8988T (cell line): ENCODE measurements at regions not wholly inside any gene's neighbourhood (a gene's known extent, or its start where the extent isn't known, plus 50 kb on each side); places are given as distances from the start of the nearest gene placed in this dataset.
"Not testable (repeated sequence)": the region's sequence is repeated elsewhere in the genome, so short reads cannot be mapped to it uniquely, and the experiment has no call there.

ENCODE experiments used
- DNase-seq: peaks from one replicate; pipeline ENCODE4 v3.0.0; 2011

GRCh38 chr2:176427549-176427948 lies 158.3 kb downstream of the MTX2 start:
- DNase-seq: no peak

DNA sequence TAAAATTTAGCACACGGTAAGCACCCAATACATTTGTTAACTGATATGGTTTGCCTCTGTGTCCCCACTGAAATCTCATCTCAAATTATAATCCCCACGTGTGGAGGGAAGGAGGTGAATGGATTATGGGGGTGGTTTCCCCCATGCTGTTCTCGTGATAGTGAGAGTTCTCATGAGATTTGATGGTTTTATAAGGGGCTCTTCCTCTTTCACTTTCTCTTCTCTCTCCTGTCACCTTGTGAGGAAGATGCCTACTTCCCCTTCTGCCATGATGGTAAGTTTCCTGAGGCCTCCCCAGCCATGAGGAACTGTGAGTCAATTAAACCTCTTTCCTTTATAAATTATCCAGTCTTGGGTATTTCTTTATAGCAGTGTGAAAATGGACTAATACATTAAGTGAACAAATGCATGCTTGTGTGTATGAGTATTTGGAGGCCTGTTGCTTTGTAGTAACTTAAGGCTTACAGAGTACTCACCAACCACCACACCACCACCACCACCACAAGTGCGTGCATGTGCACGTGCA lies 159.8 kb downstream of the MTX2 start:
- not testable (repeated sequence) for DNase-seq

- no peak for DNase-seq
These were observed 163.2 kb downstream of the MTX2 start for GRCh38 chr2:176432434-176432833.

- DNase-seq: no peak
These were observed 166.5 kb downstream of the MTX2 start for GRCh38 chr2:176435729-176436128.

GRCh38 chr2:176443946-176444345 lies 174.7 kb downstream of the MTX2 start:
- DNase-seq: no peak

GRCh38 chr2:176445956-176446355 lies 176.7 kb downstream of the MTX2 start:
- no peak for DNase-seq

GRCh38 chr2:176446718-176447414 lies 177.6 kb downstream of the MTX2 start:
- DNase-seq: no peak

GRCh38 chr2:176447616-176448015 lies 178.4 kb downstream of the MTX2 start:
- no peak for DNase-seq

DNA sequence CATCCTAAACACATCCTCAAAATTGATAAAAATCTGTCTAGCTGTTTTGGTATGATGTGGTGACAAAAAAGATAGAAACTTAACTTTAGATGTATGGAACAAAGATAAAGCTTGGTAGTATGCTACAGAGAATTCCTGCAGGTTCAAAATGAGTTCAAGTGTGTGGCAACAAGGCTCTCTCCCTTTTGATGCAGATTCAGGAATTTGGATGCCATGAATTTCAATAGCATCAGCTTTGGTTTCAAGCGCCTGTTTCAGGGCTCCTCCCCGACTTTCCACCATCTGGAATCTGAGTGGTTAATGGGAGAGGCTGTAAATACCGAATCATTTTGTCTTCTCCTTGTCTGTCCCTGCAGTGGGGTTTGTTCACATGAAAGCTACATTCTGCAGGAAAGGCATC lies 180.6 kb downstream of the MTX2 start:
- DNase-seq: no peak

- no peak for DNase-seq
These were observed 184.5 kb downstream of the MTX2 start for GRCh38 chr2:176453784-176454183.

GRCh38 chr2:176454893-176455815 lies 185.9 kb downstream of the MTX2 start:
- DNase-seq: no peak

DNA sequence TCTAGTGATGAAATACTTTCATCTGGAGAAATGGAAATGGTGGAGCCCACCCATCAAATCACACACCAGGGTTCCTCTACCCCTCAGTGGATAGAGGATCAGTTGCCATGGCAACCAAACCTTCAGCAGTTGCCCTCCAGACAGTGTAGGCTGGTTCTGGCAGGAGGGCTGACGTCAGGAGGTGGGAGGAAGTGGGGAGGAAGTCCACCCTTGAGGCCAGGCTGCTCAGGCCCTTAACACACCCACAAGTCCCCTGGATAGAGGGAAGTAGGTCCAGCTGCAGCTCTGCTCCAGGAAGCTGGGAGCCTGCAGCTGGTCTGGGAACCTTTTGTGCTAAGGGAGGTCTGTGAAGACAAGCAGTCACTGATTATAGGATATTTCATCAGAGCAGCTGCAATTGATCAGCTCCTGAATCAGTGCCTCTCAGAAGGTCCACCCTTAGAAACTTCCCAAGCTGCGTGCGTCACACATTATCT lies 186.6 kb downstream of the MTX2 start:
- no peak for DNase-seq

DNA sequence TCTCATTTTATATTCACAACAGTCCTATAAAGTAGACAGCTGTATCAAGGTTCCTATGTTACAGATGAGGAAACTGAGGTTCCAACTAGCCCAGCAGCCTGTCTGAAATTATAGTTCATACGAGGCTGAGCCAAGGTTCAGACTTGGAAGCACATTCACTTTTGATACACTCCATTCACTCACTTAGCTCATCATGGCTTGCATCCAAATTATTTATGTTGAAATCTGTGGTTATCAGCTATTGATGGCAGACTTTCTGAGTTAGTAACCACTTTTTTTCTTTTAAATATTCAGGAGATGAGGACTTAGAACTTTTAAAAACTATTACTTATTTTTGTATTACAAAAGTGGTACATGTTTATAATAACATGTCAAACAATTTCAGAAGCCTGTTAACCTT lies 188.2 kb downstream of the MTX2 start:
- no peak for DNase-seq

GRCh38 chr2:176461098-176461808 lies 192.0 kb downstream of the MTX2 start:
- no peak for DNase-seq

DNA sequence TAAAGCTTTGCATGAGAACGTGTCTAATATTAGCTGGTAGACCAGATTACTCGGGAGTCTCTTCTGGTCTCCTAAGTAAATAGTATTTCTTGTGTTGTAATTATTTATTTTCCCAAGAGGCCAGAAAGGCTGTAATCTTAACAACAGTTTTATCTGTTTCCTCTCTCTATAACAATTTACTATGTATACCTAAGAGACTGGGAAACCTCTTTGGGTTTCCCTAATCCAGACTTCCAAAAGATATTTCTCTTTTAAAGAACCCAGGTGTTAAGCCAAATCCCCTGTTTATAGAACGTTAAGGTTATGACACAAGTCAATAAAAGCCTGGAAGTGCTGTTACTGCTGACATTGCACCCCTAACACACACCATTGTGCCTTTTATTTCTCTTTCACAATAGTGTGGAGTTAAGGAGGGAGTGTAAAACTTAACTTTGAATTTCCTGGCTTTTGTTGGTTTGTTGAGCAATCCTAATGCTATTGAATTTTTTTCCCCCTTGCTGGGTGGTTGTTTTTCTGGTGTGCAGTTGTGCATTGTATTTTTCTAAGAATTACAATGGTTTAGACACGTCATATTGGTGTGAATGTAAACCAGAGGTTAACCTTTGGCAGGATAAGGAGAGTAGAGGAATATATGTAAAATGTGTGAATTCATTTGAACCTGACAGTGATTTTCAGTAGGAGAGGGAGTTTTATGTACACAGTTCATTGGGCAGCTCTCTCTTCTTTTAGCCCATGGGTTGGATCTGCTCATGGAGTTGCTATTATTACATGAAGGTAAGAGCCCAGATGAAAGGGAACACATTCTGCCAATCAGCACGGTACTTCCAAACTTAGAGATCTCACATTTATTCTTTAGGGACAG lies 192.8 kb downstream of the MTX2 start:
- no peak for DNase-seq

- DNase-seq: no peak
These were observed 194.3 kb downstream of the MTX2 start for GRCh38 chr2:176463546-176463945.

DNA sequence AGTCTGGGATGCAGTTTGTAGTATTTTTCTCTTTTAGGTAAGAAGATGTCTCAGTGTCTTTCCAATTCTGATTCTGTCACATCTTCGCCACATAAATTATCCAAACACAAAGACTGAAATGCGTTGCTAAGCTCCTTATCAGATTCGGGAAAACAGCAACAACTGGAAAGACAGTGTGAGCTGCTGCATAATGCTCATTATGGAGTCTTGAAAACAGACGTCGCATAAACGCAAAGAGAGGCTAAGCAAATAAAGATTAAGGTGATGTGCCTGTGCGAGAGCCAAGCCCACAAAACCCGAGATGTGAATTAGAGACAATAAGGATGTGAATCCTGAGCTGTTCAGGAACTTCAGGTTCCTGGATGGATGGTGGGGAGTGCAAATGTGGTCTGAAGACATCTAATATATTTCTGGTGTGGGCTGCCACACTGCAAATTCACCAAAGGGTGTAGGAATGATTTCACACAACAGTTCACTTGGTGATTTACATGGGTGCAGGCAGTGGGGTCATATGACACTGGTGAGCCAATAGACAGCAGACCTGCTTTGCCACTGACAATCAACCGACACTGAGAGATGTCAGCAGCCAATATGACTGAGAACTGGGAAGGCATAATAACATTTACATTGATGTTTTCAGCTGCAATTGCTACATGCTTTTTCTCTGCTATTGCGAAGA lies 195.8 kb downstream of the MTX2 start:
- DNase-seq: no peak

DNA sequence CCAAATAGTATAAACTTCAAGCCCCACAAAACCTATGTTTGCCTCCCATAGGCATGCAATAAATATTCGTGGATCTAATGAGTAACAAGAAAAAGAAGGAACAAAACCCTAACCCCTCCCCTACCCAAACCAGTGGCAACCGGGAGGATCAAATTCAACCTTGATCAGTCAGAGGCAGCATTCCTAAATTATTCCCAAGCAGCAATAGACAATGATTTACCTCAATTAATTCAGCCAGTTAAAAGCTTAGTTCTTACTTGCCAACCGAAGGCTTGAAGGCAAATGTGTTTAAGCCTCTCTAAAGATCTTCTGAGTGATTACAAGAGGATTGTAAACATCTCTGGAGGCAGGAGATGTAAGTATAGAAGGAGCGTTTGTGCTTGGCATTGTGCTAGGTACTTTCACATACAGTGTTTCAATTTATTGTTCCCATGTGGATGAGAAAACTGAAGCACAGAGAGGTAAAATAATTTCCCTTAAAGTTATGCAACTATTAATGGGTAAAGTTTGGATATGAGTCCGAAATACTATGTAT lies 197.7 kb downstream of the MTX2 start:
- no peak for DNase-seq

DNA sequence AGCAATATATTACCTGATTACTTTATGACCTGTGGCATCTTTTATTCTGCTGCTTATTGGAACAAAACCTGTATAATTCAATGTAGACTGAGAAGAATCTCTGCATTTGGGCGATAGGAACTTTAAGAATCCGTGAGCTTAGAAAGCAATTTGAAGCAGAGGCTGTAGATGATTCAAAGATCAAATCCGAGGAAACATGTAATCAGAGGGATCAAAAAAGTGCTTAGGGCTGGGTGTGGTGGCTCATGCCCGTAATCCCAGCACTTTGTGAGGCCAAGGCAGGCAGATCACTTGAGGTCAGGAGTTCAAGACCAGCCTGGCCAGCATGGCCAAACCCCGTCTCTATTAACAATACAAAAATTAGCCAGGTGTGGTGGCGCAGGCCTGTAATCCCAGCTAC lies 198.4 kb downstream of the MTX2 start:
- DNase-seq: no peak

GRCh38 chr2:176468457-176469113 lies 199.3 kb downstream of the MTX2 start:
- no peak for DNase-seq

GRCh38 chr2:176470713-176471112 lies 201.5 kb downstream of the MTX2 start:
- no peak for DNase-seq
